Tibial artery (tissue), 4 donors: ENCODE measurements at regions not wholly inside any gene's neighbourhood (a gene's known extent, or its start where the extent isn't known, plus 50 kb on each side); places are given as distances from the start of the nearest gene placed in this dataset.

Source experiments
- DNase-seq, 2 donors: peaks; one replicate each; pipeline ENCODE4 v3.0.0-alpha.2; 2019
- H3K27ac ChIP-seq, 2 donors: fragments of 200-600 bp; sonication (generic) in 1 of 2; 1 replicate in 1 of 2; 2 replicates in 1 of 2; pipeline ENCODE4 v1.5.1; 2018 to 2019; ENCODE audit warnings: mild to moderate bottlenecking in 1 of 2
- H3K27me3 ChIP-seq, 2 donors: fragments of 200-600 bp; sonication (generic) in 1 of 2; one replicate each; pipeline versions ENCODE4 v1.5.1 to v1.6.0; 2016 to 2019
- H3K36me3 ChIP-seq, 3 donors: fragments of 200-600 bp; sonication (generic) in 2 of 3; one replicate each; pipeline ENCODE4 v1.5.1; 2016 to 2019; ENCODE audit warnings: mild to moderate bottlenecking in 2 of 3
- H3K4me1 ChIP-seq, 4 donors: fragments of 200-600 bp; sonication (generic) in 2 of 4; 1 replicate in 3 of 4; 2 replicates in 1 of 4; pipeline ENCODE4 v1.5.1; 2016 to 2019
- H3K4me3 ChIP-seq, 2 donors: fragments of 200-600 bp; sonication (generic) in 1 of 2; 1 replicate in 1 of 2; 2 replicates in 1 of 2; pipeline ENCODE4 v1.5.1; 2018 to 2019; ENCODE audit warnings: mild to moderate bottlenecking in 2 of 2
- H3K9me3 ChIP-seq, 3 donors: fragments of 200-600 bp; sonication (generic) in 1 of 3; one replicate each; pipeline ENCODE4 v1.5.1; 2016 to 2019
- intact Hi-C: fragments of 100-400 bp; cut with DNase I; formaldehyde crosslinking; loops from one replicate; pipeline ENCODE4 v1.15.0; 2023; ENCODE audit warnings: low total_unique reads
- TF ChIP-seq, protein P1 (sequence below), 2 experiments: fragments of 200-600 bp in 1 of 2; fragments of 450-650 bp in 1 of 2; IDR thresholded peaks; one replicate each; pipeline ENCODE4 v1.5.1; 2017 to 2019; ENCODE audit warnings: antibody characterized with exemption in 2 of 2, mild to moderate bottlenecking in 1 of 2, moderate library complexity in 1 of 2

GRCh38 chr10:124161601-124162000 lies 68.2 kb upstream of the CHST15 start:
- Histone ChIP-seq H3K4me1 (peaks cover 2 to 49% (median 21%) of the 10 kb centered on the region in 4 donors), H3K9me3 (no peaks in the 10 kb centered on the region), H3K4me3 (no peak overlapping the region), H3K27ac (peak overlapping the region; percentile 38 to 58), H3K27me3 (no peaks in the 10 kb centered on the region), H3K36me3 (no peaks in the 10 kb centered on the region)
- peak in 1 of 2 donors; percentile 56 for DNase-seq
- intact Hi-C loops = no loop called here
- TF ChIP-seq, protein P1, sequence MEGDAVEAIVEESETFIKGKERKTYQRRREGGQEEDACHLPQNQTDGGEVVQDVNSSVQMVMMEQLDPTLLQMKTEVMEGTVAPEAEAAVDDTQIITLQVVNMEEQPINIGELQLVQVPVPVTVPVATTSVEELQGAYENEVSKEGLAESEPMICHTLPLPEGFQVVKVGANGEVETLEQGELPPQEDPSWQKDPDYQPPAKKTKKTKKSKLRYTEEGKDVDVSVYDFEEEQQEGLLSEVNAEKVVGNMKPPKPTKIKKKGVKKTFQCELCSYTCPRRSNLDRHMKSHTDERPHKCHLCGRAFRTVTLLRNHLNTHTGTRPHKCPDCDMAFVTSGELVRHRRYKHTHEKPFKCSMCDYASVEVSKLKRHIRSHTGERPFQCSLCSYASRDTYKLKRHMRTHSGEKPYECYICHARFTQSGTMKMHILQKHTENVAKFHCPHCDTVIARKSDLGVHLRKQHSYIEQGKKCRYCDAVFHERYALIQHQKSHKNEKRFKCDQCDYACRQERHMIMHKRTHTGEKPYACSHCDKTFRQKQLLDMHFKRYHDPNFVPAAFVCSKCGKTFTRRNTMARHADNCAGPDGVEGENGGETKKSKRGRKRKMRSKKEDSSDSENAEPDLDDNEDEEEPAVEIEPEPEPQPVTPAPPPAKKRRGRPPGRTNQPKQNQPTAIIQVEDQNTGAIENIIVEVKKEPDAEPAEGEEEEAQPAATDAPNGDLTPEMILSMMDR (IDR thresholded peaks at IDR 0.05) = no peak

GRCh38 chr10:124160943-124161582 lies 67.7 kb upstream of the CHST15 start:
- Histone ChIP-seq H3K9me3 (no peaks in the 10 kb centered on the region), H3K27me3 (no peaks in the 10 kb centered on the region), H3K36me3 (no peaks in the 10 kb centered on the region), H3K4me3 (no peak overlapping the region), H3K27ac (peak overlapping the region; percentile 28 to 58), H3K4me1 (peaks cover 4 to 55% (median 26%) of the 10 kb centered on the region in 4 donors)
- TF ChIP-seq, protein P1 (IDR thresholded peaks at IDR 0.05) = no peak
- intact Hi-C loops = no loop called here
- DNase-seq = peak in 1 of 2 donors; percentile 52

- Histone ChIP-seq H3K36me3 (no peaks in the 10 kb centered on the region), H3K27me3 (no peaks in the 10 kb centered on the region), H3K27ac (no peak overlapping the region), H3K4me3 (no peak overlapping the region), H3K4me1 (peaks cover 4 to 62% (median 33%) of the 10 kb centered on the region in 4 donors), H3K9me3 (no peaks in the 10 kb centered on the region)
- peak in 1 of 2 donors; percentile 44 for DNase-seq
- TF ChIP-seq, protein P1 (IDR thresholded peaks at IDR 0.05) = no peak
- intact Hi-C loops = no loop called here
Measured at GRCh38 chr10:124160176-124160575, 66.8 kb upstream of the CHST15 start.

DNA sequence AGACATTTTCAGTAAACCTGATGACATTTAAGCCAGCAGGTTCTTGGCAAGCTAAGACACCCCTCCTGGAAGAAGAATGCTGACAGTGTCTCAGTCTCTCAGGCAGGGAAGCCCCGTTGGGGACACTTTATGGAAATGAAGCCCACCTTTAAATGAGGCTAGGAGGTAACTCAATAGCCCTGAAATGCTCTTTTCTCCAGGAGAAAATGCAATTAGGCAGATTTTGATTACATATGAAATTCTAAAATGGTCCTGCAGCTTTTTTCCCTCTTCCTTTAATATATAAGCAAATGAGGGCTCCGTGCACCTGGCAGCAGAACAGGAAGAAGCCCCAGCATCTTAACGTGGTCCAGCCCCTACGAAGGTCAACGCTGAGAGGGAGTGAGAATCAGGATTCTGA lies 65.8 kb upstream of the CHST15 start:
- H3K27ac ChIP-seq = no peak overlapping the region
- intact Hi-C loops = no loop called here
- no peak overlapping the region for H3K4me3 ChIP-seq
- TF ChIP-seq, protein P1 (IDR thresholded peaks at IDR 0.05) = no peak
- DNase-seq = no peak
- no peaks in the 10 kb centered on the region for H3K9me3 ChIP-seq
- H3K4me1 ChIP-seq = peaks cover 4 to 62% (median 33%) of the 10 kb centered on the region in 4 donors
- no peaks in the 10 kb centered on the region for H3K36me3 ChIP-seq
- no peaks in the 10 kb centered on the region for H3K27me3 ChIP-seq

DNA sequence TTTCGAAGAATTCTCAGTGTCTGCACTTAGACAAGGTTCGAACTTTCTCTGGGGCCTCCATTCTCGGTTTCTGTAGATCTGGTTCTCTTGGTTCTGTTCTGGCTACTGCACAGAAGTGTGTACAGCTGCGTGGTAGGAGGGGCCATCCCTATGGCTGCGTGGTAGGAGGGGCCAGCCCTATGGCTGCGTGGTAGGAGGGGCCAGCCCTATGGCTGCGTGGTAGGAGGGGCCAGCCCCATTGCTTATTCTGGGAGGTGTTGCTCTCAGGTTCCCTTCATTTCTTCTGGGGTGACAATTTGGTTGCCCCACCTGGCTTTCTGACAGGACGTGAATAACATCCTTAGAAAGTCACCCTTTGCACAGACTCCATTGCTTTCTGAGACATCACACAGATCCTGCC lies 65.2 kb upstream of the CHST15 start:
- H3K4me1 ChIP-seq = peaks cover 4 to 62% (median 33%) of the 10 kb centered on the region in 4 donors
- H3K27me3 ChIP-seq = no peaks in the 10 kb centered on the region
- DNase-seq = peak in 1 of 2 donors; percentile 51
- H3K9me3 ChIP-seq = no peaks in the 10 kb centered on the region
- intact Hi-C loops = no loop called here
- H3K4me3 ChIP-seq = no peak overlapping the region
- TF ChIP-seq, protein P1 (IDR thresholded peaks at IDR 0.05) = no peak
- H3K36me3 ChIP-seq = no peaks in the 10 kb centered on the region
- no peak overlapping the region for H3K27ac ChIP-seq
